ENCODE measurements at regions not wholly inside any gene's neighbourhood (a gene's known extent, or its start where the extent isn't known, plus 50 kb on each side); places are given as distances from the start of the nearest gene placed in this dataset.

- Histone ChIP-seq H3K4me1 (no peaks in the 10 kb centered on the region), H3K27ac (no peak overlapping the region), H3K9me3 (no peaks in the 10 kb centered on the region), H3K36me3 (no peaks in the 10 kb centered on the region), H3K4me3 (no peak overlapping the region), H3K27me3 (no peaks in the 10 kb centered on the region)
- TF ChIP-seq, protein P1, sequence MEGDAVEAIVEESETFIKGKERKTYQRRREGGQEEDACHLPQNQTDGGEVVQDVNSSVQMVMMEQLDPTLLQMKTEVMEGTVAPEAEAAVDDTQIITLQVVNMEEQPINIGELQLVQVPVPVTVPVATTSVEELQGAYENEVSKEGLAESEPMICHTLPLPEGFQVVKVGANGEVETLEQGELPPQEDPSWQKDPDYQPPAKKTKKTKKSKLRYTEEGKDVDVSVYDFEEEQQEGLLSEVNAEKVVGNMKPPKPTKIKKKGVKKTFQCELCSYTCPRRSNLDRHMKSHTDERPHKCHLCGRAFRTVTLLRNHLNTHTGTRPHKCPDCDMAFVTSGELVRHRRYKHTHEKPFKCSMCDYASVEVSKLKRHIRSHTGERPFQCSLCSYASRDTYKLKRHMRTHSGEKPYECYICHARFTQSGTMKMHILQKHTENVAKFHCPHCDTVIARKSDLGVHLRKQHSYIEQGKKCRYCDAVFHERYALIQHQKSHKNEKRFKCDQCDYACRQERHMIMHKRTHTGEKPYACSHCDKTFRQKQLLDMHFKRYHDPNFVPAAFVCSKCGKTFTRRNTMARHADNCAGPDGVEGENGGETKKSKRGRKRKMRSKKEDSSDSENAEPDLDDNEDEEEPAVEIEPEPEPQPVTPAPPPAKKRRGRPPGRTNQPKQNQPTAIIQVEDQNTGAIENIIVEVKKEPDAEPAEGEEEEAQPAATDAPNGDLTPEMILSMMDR (IDR thresholded peaks at IDR 0.05): no peak
- intact Hi-C loops (cut with DNase I): no loop called here
- no peak for DNase-seq
- no peak for ATAC-seq
These were observed 58.7 kb upstream of the SH3RF3 start for GRCh38 chr2:109070290-109070689.

- Histone ChIP-seq H3K4me3 (no peak overlapping the region), H3K36me3 (no peaks in the 10 kb centered on the region), H3K4me1 (no peaks in the 10 kb centered on the region), H3K27me3 (no peaks in the 10 kb centered on the region), H3K27ac (no peak overlapping the region), H3K9me3 (no peaks in the 10 kb centered on the region)
- TF ChIP-seq, protein P1 (IDR thresholded peaks at IDR 0.05): no peak
- intact Hi-C loops (cut with DNase I): no loop called here
- ATAC-seq (no peak), DNase-seq (no peak)
These were observed 59.4 kb upstream of the SH3RF3 start for GRCh38 chr2:109069331-109070194.

GRCh38 chr2:109068811-109069210, 60.2 kb upstream of the SH3RF3 start:
- no peak overlapping the region for H3K4me3 ChIP-seq
- H3K4me1 ChIP-seq: no peaks in the 10 kb centered on the region
- H3K36me3 ChIP-seq: no peaks in the 10 kb centered on the region
- DNase-seq (no peak), ATAC-seq (no peak)
- intact Hi-C loops (cut with DNase I): no loop called here
- H3K9me3 ChIP-seq: no peaks in the 10 kb centered on the region
- no peak overlapping the region for H3K27ac ChIP-seq
- TF ChIP-seq, protein P1 (IDR thresholded peaks at IDR 0.05): no peak
- H3K27me3 ChIP-seq: no peaks in the 10 kb centered on the region

DNA sequence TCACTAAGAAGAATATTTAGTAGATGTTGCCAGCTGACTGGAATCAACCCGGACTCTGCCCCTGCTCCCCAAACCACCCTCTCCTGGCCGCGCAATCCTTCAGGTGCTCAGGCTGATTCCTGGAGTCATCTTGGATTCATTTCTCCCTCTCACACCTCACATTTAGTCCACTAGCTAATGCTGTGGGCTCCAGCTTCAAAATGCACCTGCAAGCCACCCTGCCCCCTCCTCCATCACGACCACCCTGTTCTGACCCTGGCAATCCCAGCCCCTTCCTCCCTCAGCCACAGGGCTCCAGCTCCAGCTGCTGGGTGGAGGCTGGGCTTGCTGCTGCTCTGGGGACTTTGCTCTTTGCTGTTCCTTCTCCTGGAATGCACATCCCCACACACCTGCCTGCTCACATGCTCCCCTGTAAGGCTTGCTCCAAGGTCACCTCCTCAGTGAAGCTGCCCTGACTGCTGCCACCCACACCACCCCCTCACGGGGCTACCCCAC, 61.3 kb upstream of the SH3RF3 start:
- Histone ChIP-seq H3K4me3 (no peak overlapping the region), H3K27ac (no peak overlapping the region), H3K27me3 (no peaks in the 10 kb centered on the region), H3K4me1 (no peaks in the 10 kb centered on the region), H3K36me3 (no peaks in the 10 kb centered on the region), H3K9me3 (no peaks in the 10 kb centered on the region)
- intact Hi-C loops (cut with DNase I): no loop called here
- DNase-seq (no peak), ATAC-seq (no peak)
- TF ChIP-seq, protein P1 (IDR thresholded peaks at IDR 0.05): no peak

DNA sequence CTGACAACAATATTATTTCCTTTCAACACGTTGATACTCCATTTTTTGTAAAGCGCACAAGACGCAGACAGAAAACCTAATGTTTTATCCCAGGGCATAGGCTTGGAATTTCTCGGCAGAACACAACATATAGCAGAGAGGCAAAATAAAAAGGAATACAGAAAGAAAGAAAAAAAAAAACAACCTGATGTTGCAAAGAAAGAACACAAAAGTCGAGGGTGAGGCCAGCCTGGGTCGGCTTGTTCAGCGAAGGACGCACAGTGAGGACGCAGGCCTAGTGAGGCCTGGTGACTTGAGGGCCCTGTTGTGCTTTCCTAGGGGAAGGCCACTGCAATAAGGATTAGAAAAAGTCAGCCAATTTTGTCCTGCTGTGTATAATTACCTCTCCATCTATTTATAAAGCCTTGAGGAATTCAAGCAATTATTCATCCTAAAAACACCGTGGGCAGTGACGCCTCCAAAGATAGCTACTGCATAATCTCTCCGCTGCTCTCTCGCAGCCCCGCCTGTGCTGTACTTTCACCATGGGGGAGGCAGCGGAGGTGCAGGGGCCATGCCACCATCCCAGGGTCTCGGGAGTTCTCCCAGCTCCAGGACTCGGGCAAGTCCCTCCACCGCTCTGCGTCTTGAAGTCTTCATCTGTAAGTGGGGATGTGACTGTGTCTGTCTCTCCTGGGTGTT, 61.9 kb upstream of the SH3RF3 start:
- ATAC-seq (no peak), DNase-seq (no peak)
- intact Hi-C loops (cut with DNase I): no loop called here

More for the DNA sequence above, 61.9 kb upstream of the SH3RF3 start:
- Histone ChIP-seq H3K27me3 (no peaks in the 10 kb centered on the region), H3K9me3 (no peaks in the 10 kb centered on the region), H3K36me3 (no peaks in the 10 kb centered on the region), H3K4me3 (no peak overlapping the region), H3K27ac (no peak overlapping the region), H3K4me1 (no peaks in the 10 kb centered on the region)
- TF ChIP-seq, protein P1 (IDR thresholded peaks at IDR 0.05): no peak

All from upper lobe of right lung (tissue), 1 donor.